IMR-90 (cell line): ENCODE measurements at regions not wholly inside any gene's neighbourhood (a gene's known extent, or its start where the extent isn't known, plus 50 kb on each side); places are given as distances from the start of the nearest gene placed in this dataset.

Experiments
- BHLHE40 ChIP-seq: fragments of 150-350 bp; IDR thresholded peaks from 2 replicates; pipeline ENCODE4 v1.6.1; 2016; ENCODE audit warnings: mild to moderate bottlenecking, low read depth, low read length
- CEBPB ChIP-seq: IDR thresholded peaks from 2 replicates; pipeline ENCODE4 v1.6.1; 2012; ENCODE audit warnings: low read depth, low read length, improper control_type of control experiment
- MAZ ChIP-seq: IDR thresholded peaks from 2 replicates; pipeline ENCODE4 v1.6.1; 2012; ENCODE audit warnings: low read depth, mild to moderate bottlenecking, low read length, improper control_type of control experiment, moderate library complexity, borderline replicate concordance
- POLR2A ChIP-seq: IDR thresholded peaks from 2 replicates; pipeline ENCODE4 v1.6.1; 2012; ENCODE audit warnings: mild to moderate bottlenecking, low read depth, low read length
- RAD21 ChIP-seq: IDR thresholded peaks from 2 replicates; pipeline ENCODE4 v1.6.1; 2012; ENCODE audit warnings: low read length, improper control_type of control experiment
- RCOR1 ChIP-seq: IDR thresholded peaks from 2 replicates; pipeline ENCODE4 v1.6.1; 2012; ENCODE audit warnings: mild to moderate bottlenecking, low read length, improper control_type of control experiment; ENCODE audit not compliant: insufficient replicate concordance
- SMC3 ChIP-seq: fragments of 150-350 bp; IDR thresholded peaks from 2 replicates; pipeline ENCODE4 v1.6.1; 2016; ENCODE audit warnings: low read depth, mild to moderate bottlenecking, antibody characterized with exemption, low read length, moderate library complexity
- TF ChIP-seq, protein P1 (sequence below): conservative IDR thresholded peaks from 2 replicates; pipeline ENCODE4 v1.5.1; 2012; ENCODE audit warnings: mild to moderate bottlenecking, low read depth, low read length, improper control_type of control experiment
- TF ChIP-seq, protein P2 (sequence below): fragments of 150-350 bp; IDR thresholded peaks from 2 replicates; pipeline ENCODE4 v1.6.1; 2017; ENCODE audit warnings: mild to moderate bottlenecking, antibody characterized with exemption, low read length, low read depth

DNA sequence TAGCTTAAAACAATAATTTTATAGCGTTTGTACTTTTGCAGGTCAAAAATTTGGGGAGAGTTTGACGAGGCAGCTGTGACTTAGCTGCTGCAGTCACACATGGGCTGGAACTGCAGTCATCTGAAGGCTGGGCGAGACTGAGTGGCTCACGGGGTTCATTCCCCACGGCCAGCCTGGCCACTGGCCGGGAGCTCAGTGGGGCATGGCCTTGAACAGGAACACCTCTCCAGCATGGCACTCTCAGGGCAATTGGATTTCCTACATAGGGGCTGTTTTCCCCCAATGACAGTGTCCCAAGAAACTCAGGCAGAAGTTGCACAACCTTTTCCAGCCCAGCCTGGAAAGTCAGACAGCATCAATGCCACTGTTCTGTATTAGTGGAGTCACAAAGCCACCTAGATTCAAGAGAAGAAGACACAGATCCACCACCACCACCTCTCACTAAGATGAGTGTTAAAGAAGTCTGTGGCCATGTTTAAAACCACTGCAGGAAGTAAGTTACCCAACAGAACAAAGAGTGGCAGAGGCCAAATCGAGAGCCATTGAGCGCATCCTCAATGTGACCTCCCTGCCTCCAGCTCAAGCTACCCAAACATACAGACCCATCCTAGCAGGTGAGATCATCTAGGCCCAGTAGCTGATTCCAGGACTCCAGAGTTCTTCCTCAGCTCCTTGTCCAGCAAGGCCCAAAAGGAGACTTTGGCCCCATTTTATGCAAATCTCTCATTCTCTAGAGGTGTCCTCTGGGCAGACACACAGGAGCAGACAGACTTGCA is 618.7 kb upstream of the CADM1 start:
- TF ChIP-seq, protein P1, sequence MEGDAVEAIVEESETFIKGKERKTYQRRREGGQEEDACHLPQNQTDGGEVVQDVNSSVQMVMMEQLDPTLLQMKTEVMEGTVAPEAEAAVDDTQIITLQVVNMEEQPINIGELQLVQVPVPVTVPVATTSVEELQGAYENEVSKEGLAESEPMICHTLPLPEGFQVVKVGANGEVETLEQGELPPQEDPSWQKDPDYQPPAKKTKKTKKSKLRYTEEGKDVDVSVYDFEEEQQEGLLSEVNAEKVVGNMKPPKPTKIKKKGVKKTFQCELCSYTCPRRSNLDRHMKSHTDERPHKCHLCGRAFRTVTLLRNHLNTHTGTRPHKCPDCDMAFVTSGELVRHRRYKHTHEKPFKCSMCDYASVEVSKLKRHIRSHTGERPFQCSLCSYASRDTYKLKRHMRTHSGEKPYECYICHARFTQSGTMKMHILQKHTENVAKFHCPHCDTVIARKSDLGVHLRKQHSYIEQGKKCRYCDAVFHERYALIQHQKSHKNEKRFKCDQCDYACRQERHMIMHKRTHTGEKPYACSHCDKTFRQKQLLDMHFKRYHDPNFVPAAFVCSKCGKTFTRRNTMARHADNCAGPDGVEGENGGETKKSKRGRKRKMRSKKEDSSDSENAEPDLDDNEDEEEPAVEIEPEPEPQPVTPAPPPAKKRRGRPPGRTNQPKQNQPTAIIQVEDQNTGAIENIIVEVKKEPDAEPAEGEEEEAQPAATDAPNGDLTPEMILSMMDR: no peak
- no peak for TF ChIP-seq POLR2A
- no peak for TF ChIP-seq BHLHE40
- no peak for TF ChIP-seq CEBPB
- TF ChIP-seq SMC3: no peak
- no peak for TF ChIP-seq RAD21
- no peak for TF ChIP-seq MAZ
- no peak for TF ChIP-seq RCOR1
- TF ChIP-seq, protein P2, sequence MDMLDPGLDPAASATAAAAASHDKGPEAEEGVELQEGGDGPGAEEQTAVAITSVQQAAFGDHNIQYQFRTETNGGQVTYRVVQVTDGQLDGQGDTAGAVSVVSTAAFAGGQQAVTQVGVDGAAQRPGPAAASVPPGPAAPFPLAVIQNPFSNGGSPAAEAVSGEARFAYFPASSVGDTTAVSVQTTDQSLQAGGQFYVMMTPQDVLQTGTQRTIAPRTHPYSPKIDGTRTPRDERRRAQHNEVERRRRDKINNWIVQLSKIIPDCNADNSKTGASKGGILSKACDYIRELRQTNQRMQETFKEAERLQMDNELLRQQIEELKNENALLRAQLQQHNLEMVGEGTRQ: no peak
